GM18519 (cell line): ENCODE measurements at regions not wholly inside any gene's neighbourhood (a gene's known extent, or its start where the extent isn't known, plus 50 kb on each side); places are given as distances from the start of the nearest gene placed in this dataset.
"Not testable (repeated sequence)": the region's sequence is repeated elsewhere in the genome, so short reads cannot be mapped to it uniquely, and the experiment has no call there.

Experiments
- ATAC-seq: cut with Tn5 transposase; IDR thresholded peaks from one replicate; pipeline ENCODE4 v1.9.1; 2021; ENCODE audit warnings: mild to moderate bottlenecking, moderate library complexity; ENCODE audit not compliant: unreplicated experiment, low FRiP score

GRCh38 chr9:96100385-96101300 is 201.3 kb downstream of the HSD17B3 start:
- ATAC-seq = no peak

- ATAC-seq = not testable (repeated sequence)
Observed at GRCh38 chr9:96090630-96091029, 211.3 kb downstream of the HSD17B3 start.

GRCh38 chr9:96089452-96090085 is 212.4 kb downstream of the HSD17B3 start:
- no peak for ATAC-seq

- no peak for ATAC-seq
Observed at GRCh38 chr9:96088510-96088909, 213.0 kb downstream of the ERCC6L2 start.

GRCh38 chr9:96087669-96088299 is 212.3 kb downstream of the ERCC6L2 start:
- no peak for ATAC-seq

GRCh38 chr9:96086936-96087571 is 211.6 kb downstream of the ERCC6L2 start:
- ATAC-seq = no peak

GRCh38 chr9:96085491-96086143 is 210.1 kb downstream of the ERCC6L2 start:
- ATAC-seq = no peak

- no peak for ATAC-seq
Observed at GRCh38 chr9:96084331-96084734, 208.8 kb downstream of the ERCC6L2 start.

- no peak for ATAC-seq
Observed at GRCh38 chr9:96082516-96083232, 207.2 kb downstream of the ERCC6L2 start.

- ATAC-seq = no peak
Observed at GRCh38 chr9:96080364-96080763, 204.9 kb downstream of the ERCC6L2 start.

GRCh38 chr9:96079779-96080178 is 204.3 kb downstream of the ERCC6L2 start:
- no peak for ATAC-seq

GRCh38 chr9:96078897-96079490 is 203.5 kb downstream of the ERCC6L2 start:
- ATAC-seq = no peak

- no peak for ATAC-seq
Observed at GRCh38 chr9:96075757-96076156, 200.3 kb downstream of the ERCC6L2 start.

- ATAC-seq = no peak
Observed at GRCh38 chr9:96075111-96075510, 199.6 kb downstream of the ERCC6L2 start.

GRCh38 chr9:96073531-96074480 is 198.3 kb downstream of the ERCC6L2 start:
- ATAC-seq = no peak

- ATAC-seq = no peak
Observed at GRCh38 chr9:96072930-96073329, 197.4 kb downstream of the ERCC6L2 start.

- no peak for ATAC-seq
Observed at GRCh38 chr9:96071815-96072124, 196.3 kb downstream of the ERCC6L2 start.

GRCh38 chr9:96071076-96071814 is 195.8 kb downstream of the ERCC6L2 start:
- no peak for ATAC-seq
